HepG2 (cell line): ENCODE measurements at regions not wholly inside any gene's neighbourhood (a gene's known extent, or its start where the extent isn't known, plus 50 kb on each side); places are given as distances from the start of the nearest gene placed in this dataset.
"Not testable (repeated sequence)": the region's sequence is repeated elsewhere in the genome, so short reads cannot be mapped to it uniquely, and the experiment has no call there.

Source experiments
- ATAC-seq: fragments of 200-7000 bp; cut with Tn5 transposase; 3 replicates; pipeline ENCODE4 v1.9.1; 2020; ENCODE audit warnings: mild to moderate bottlenecking, moderate library complexity
- BruUV-seq: library from RNA; stranded (reverse); fragments of 400-500 nt; replicated peaks from 2 replicates; lab custom pipeline; 2021; lab: Mats Ljungman, UMichigan
- CTCF ChIA-PET: fragments of 300-600 bp; formaldehyde crosslinking; extraction: SDS; loops from one replicate; lab custom pipeline; 2021; ENCODE audit warnings: low total read pairs, inconsistent platforms, low intra/inter-chr PET ratio; lab: Yijun Ruan, JAX
- POLR2A ChIA-PET: fragments of 350-600 bp; sonication (Branson Sonifier 250); formaldehyde crosslinking; loops from one replicate; lab custom pipeline; 2020; ENCODE audit warnings: antibody characterized with exemption, inconsistent platforms; lab: Yijun Ruan, JAX
- DNase-seq: peaks from one replicate; pipeline ENCODE4 v3.0.0-alpha.2; 2015; ENCODE audit warnings: low spot score
- FAIRE-seq: peaks from 3 replicates; lab custom pipeline; 2011; peaks lifted over from hg19 to GRCh38; lab: Jason Lieb, UNC
- H2AFZ ChIP-seq: one replicate; pipeline ENCODE4 v1.6.1; 2011; ENCODE audit warnings: low read length, inconsistent platforms
- H3K27ac ChIP-seq: fragments of 300-600 bp; 3 replicates; pipeline ENCODE4 v1.8.0; 2011; ENCODE audit warnings: mixed run types, mild to moderate bottlenecking, mixed read lengths, low read length, inconsistent platforms; ENCODE audit not compliant: insufficient read depth; ENCODE audit errors: extremely low read length
- H3K27me3 ChIP-seq, 2 experiments: fragments of 200-600 bp in 1 of 2; 2 replicates in 1 of 2; 3 replicates in 1 of 2; pipeline versions ENCODE4 v1.6.0 to v1.8.0; 2011; ENCODE audit warnings: low read length in 2 of 2, mild to moderate bottlenecking in 2 of 2, moderate library complexity in 2 of 2, inconsistent platforms in 1 of 2; ENCODE audit not compliant: insufficient read depth in 2 of 2, control insufficient read depth in 1 of 2
- H3K36me3 ChIP-seq, 2 experiments: fragments of 200-600 bp in 1 of 2; replicated peaks in 1 of 2; 2 replicates in 1 of 2; 3 replicates in 1 of 2; pipeline versions ENCODE4 v1.5.1 to v1.8.0; 2011; ENCODE audit warnings: low read length in 2 of 2, inconsistent platforms in 1 of 2; ENCODE audit not compliant: insufficient read depth in 2 of 2, control insufficient read depth in 1 of 2
- H3K4me1 ChIP-seq: 2 replicates; pipeline ENCODE4 v1.5.1; 2012; ENCODE audit warnings: low read length, inconsistent platforms; ENCODE audit not compliant: insufficient read depth
- H3K4me2 ChIP-seq: 2 replicates; pipeline ENCODE4 v1.6.0; 2011; ENCODE audit warnings: low read depth, low read length, inconsistent platforms
- H3K4me3 ChIP-seq, 3 experiments: fragments of 200-600 bp in 1 of 3; sonication (generic), shearing (Covaris generic) in 1 of 3; replicated peaks in 1 of 3; 2 replicates each; pipeline ENCODE4 v1.5.1; 2011 to 2016; ENCODE audit warnings: low read length in 3 of 3, inconsistent platforms in 2 of 3, low read depth in 2 of 3, mild to moderate bottlenecking in 2 of 3, control low read depth in 1 of 3, mixed read lengths in 1 of 3; ENCODE audit not compliant: insufficient read depth in 1 of 3
- H3K79me2 ChIP-seq: one replicate; pipeline ENCODE4 v1.6.1; 2011; ENCODE audit warnings: low read length, inconsistent platforms; ENCODE audit not compliant: insufficient read depth
- H3K9ac ChIP-seq: 2 replicates; pipeline ENCODE4 v1.6.0; 2011; ENCODE audit warnings: mild to moderate bottlenecking, low read depth, low read length, inconsistent platforms; ENCODE audit not compliant: insufficient read depth
- H3K9me3 ChIP-seq: 2 replicates; pipeline ENCODE4 v1.5.1; 2012; ENCODE audit warnings: mild to moderate bottlenecking, low read length
- H4K20me1 ChIP-seq: 2 replicates; pipeline ENCODE4 v1.6.0; 2011; ENCODE audit warnings: inconsistent platforms, mild to moderate bottlenecking, low read length, moderate library complexity; ENCODE audit not compliant: insufficient read depth
- MAFF ChIP-seq: IDR thresholded peaks from 2 replicates; pipeline ENCODE4 v1.6.1; 2011; ENCODE audit warnings: low read depth, low read length, improper control_type of control experiment
- MAFK ChIP-seq, 2 experiments: IDR thresholded peaks in 1 of 2; conservative IDR thresholded peaks in 1 of 2; 2 replicates each; pipeline ENCODE4 v1.6.1; 2011; ENCODE audit warnings: improper control_type of control experiment in 2 of 2, low read length in 2 of 2
- ZZZ3 ChIP-seq: sonication (generic); formaldehyde crosslinking; IDR thresholded peaks from 2 replicates; pipeline ENCODE4 v1.4.0; 2020; ENCODE audit warnings: missing genetic modification reagents, mild to moderate bottlenecking, borderline replicate concordance
- WGBS: methylation state at CpG from one replicate; pipeline ENCODE4 v1.1.6; 2017; ENCODE audit warnings: low lambda C conversion rate; 5-methylcytosine and 5-hydroxymethylcytosine counted together
- in situ Hi-C: cut with HindIII; loops from 2 replicates; pipeline ENCODE4 v1.10.0; 2017; ENCODE audit warnings: low pct_unique_long_range_greater_than_20kb; ENCODE audit not compliant: extremely low pct_ligation_motif_present
- intact Hi-C: fragments of 100-400 bp; cut with micrococcal nuclease; formaldehyde crosslinking; loops from one replicate; pipeline ENCODE4 v1.10.0; 2022; ENCODE audit not compliant: unreplicated experiment

GRCh38 chr7:145104400-145104799 lies 268.5 kb upstream of the TPK1 start:
- no peak overlapping the region for H3K4me2 ChIP-seq
- no peaks in the 10 kb centered on the region for H4K20me1 ChIP-seq
- intact Hi-C loops (no loop called here), in situ Hi-C loops (no loop called here)
- POLR2A ChIA-PET, result no interaction called here
- H3K4me1 ChIP-seq, result no peaks in the 10 kb centered on the region
- FAIRE-seq (no peak), ATAC-seq (no peak), DNase-seq (no peak)
- H3K9me3 ChIP-seq, result peaks cover 79% of the 10 kb centered on the region
- 3% methylated on average over 1 of the region's 1 CpG for WGBS
- H3K4me3 ChIP-seq, result no peak overlapping the region
- H3K27ac ChIP-seq, result no peak overlapping the region
- CTCF ChIA-PET, result no interaction called here
- no peak overlapping the region for H2AFZ ChIP-seq
- H3K79me2 ChIP-seq, result no peaks in the 10 kb centered on the region
- no TSS peak for BruUV-seq
- no peak overlapping the region for H3K9ac ChIP-seq
- no peaks in the 10 kb centered on the region for H3K27me3 ChIP-seq
- peak; percentile 37; the same call in 1 of the 2 replicates for TF ChIP-seq MAFF
- no peak for TF ChIP-seq ZZZ3
- TF ChIP-seq MAFK (conservative IDR thresholded peaks at IDR 0.05 in 1 of 2, IDR thresholded peaks at IDR 0.05 in 1 of 2; ENCODE audit: low read length in 2 of 2), result peak; percentile 58 to 71; a peak in 3 of 4 replicates
- no peaks in the 10 kb centered on the region for H3K36me3 ChIP-seq

- H3K9ac ChIP-seq, H4K20me1 ChIP-seq, H3K27ac ChIP-seq, DNase-seq, H3K79me2 ChIP-seq, H3K27me3 ChIP-seq, H3K4me2 ChIP-seq, H3K4me1 ChIP-seq, in situ Hi-C loops, FAIRE-seq, H2AFZ ChIP-seq, intact Hi-C loops, BruUV-seq, H3K36me3 ChIP-seq, CTCF ChIA-PET, ATAC-seq, POLR2A ChIA-PET, H3K4me3 ChIP-seq: not testable (repeated sequence)
- peaks cover 82% of the 10 kb centered on the region for H3K9me3 ChIP-seq
- 30% methylated on average over 10 of the region's 10 CpGs for WGBS
Measured at GRCh38 chr7:145102199-145102598, 266.3 kb upstream of the TPK1 start.
